Activated effector memory CD4-positive, alpha-beta T cell treated with Interleukin-2 at 50 U/mL for 16 hours (primary cell): ENCODE measurements at regions not wholly inside any gene's neighbourhood (a gene's known extent, or its start where the extent isn't known, plus 50 kb on each side); places are given as distances from the start of the nearest gene placed in this dataset.
"Not testable (repeated sequence)": the region's sequence is repeated elsewhere in the genome, so short reads cannot be mapped to it uniquely, and the experiment has no call there.

Experiments used
- DNase-seq: peaks from one replicate; pipeline ENCODE4 v3.0.0-alpha.2; 2020

DNA sequence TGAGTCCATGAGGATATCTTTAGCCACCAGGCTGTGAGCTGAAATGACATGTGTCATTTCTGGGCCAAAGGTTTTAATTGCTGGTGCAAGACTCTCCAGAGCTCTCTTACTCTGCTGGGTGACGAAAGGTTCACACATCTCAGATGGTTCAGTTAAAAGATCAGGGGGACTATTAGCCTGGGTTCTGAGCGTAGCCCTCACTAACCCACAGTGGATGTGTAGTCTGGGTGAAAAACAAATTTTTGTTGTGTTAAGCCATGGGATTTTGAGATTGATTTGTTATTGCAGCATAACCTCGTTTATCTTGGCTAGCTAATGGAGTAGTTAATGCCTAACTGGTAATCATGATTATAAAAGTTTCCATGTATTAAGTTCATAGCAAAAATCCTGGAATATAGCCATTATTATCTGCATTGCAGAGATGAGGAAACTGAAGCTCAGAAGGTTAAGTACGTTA, 251.5 kb downstream of the RMST start:
- DNase-seq = no peak

GRCh38 chr12:97716356-97716755, 253.8 kb downstream of the RMST start:
- no peak for DNase-seq

GRCh38 chr12:97723801-97724200, 261.2 kb downstream of the RMST start:
- not testable (repeated sequence) for DNase-seq

GRCh38 chr12:97745406-97746101, 282.9 kb downstream of the RMST start:
- no peak for DNase-seq

GRCh38 chr12:97748298-97748697, 285.7 kb downstream of the RMST start:
- DNase-seq = no peak

- no peak for DNase-seq
Observed at GRCh38 chr12:97751704-97752103, 289.1 kb downstream of the RMST start.

DNA sequence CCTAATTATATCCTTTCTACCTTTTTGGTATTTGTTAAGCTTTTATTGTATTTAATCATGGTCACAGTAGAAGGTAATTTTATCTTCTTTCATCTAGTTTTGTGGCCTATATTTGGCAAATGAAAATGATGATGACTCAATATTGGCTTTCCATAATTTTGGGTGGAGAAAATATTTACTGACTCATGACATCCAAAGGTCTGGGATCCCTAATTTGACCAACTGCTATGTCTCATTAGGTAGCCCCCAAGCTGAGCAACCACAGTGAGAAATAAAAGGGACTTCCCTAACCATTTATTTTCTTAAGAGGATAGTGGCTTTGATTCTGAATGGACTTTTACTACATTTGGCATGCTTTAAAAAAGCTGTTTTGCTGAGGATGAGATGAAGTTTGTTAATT, 289.5 kb downstream of the RMST start:
- DNase-seq = no peak

GRCh38 chr12:97753332-97753731, 290.7 kb downstream of the RMST start:
- no peak for DNase-seq

DNA sequence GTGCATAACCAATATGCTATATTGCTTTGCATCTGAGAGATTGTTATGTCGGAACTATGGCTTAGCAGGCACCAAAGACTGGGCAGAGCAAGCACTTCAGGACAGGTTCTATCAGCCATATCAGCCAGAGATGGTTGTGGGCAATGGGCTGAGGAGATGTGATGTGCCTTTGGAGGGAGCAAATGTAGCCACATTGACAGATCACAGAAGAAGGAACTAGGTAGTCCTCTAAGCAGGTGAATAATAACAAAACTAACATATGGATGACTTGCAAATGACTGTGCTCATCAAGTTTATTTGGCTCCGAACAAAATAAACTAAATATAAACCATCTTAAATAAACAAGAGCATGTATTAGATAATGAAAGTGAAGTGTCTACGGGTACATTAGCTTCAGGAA, 291.7 kb downstream of the RMST start:
- no peak for DNase-seq

DNA sequence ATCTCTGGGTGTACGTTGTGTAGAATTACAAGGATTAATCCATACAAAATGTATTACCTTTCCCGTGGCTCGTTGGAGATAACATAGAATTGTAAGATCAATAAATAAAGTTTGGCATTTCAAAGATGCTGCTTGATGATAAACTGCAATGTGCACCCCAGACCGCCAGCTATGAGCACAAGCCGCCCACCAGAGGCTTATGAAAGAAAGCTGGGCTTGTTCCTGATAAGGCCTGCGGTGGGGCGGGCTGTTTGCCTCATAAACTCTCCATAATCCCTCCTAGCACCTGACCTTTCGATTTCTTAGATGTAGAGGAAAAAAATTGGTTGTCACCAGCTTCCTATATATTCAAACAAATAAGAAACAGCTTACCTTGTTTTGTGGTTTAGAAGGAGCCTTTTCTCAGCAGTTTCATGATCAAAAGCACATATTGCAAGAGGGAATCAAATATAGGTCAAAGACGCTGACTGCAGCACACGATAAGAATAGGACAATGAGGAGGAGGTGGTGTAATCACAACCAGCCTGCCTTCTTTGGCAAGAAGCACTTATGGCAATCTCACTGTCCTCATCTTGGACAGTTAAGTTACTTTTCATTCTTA, 293.6 kb downstream of the RMST start:
- DNase-seq = no peak

GRCh38 chr12:97756741-97757140, 294.1 kb downstream of the RMST start:
- no peak for DNase-seq

- DNase-seq = no peak
Observed at GRCh38 chr12:97757481-97758193, 295.0 kb downstream of the RMST start.

- no peak for DNase-seq
Observed at GRCh38 chr12:97758194-97758501, 295.5 kb downstream of the RMST start.

DNA sequence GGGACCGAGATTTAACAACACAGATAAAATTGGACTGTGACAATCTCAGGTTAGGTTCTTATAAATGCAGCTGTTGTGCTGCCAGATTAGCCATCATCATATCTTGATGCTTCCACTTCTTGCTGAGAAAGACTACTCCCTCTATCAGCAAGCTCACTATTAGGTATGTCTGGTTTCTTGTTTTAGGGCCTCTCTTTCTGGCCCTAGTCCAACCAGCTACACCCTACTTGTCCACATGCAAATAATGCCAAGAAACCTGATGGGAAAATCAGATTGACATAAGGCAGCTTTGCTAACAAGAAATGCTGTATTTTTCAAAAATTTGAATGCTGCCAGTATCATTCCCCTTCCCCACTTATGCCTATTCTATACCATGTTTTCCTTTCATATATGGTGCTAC, 296.0 kb downstream of the RMST start:
- no peak for DNase-seq

GRCh38 chr12:97760601-97761000, 298.0 kb downstream of the RMST start:
- no peak for DNase-seq

DNA sequence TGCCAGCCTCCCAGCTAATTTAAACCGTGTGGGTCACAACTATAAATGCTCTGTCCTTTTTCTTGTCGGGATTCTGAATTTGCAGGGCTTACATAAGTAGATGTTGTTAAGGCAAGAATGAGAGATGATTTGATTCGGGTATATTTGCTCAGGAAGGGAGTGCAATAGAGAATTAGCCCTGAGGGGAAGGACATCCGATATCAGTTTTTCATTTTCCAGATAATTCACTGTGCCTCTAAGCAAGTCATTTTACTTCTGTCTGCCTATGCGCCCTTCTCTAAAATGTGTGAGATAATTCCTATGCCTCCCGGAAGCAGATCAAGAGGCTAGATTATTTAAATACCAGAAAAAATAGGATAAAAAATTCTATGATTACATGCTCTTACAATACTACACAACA, 300.5 kb downstream of the RMST start:
- no peak for DNase-seq

GRCh38 chr12:97764700-97765099, 302.1 kb downstream of the RMST start:
- no peak for DNase-seq

- DNase-seq = no peak
Observed at GRCh38 chr12:97767347-97767746, 304.7 kb downstream of the RMST start.

DNA sequence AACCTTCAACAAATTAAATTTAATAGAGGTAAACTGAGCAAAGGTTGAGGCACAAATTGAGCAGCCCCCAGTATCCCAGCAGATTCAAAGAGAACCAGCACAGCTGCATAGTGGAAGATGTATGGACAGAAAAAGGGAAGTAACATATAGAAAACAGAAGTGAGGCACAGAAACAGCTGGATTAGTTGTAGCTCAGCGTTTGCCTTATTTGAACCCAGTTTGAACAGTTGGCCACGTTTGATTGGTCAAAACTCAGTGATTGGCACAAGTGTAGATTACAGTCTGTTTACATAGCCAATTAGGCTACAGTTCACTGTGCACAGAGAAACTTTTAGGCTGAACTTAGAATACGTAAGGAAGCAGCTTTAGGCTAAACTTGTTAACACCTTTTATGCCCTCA, 315.5 kb downstream of the RMST start:
- no peak for DNase-seq

DNA sequence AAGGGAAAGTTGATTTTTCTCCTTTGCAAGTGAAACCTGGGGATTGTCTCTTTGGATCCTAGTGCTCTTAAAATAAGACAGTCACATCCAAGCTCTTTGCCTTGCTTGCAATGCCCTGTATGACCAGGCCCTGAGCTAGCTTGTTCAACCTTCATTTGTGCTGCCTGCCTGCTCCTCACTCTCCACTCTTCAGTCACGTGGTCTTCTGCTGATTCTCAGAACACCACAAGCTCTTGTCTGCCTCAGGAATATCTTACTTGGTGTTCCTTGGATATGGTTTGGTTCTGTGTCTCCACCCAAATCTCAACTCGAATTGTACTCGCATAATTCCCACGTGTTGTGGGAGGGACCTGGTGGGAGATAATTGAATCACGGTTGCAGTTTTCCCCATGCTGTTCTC, 318.7 kb downstream of the RMST start:
- no peak for DNase-seq

GRCh38 chr12:97784904-97785303, 322.3 kb downstream of the RMST start:
- DNase-seq = no peak

GRCh38 chr12:97790281-97790680, 327.7 kb downstream of the RMST start:
- DNase-seq = no peak

DNA sequence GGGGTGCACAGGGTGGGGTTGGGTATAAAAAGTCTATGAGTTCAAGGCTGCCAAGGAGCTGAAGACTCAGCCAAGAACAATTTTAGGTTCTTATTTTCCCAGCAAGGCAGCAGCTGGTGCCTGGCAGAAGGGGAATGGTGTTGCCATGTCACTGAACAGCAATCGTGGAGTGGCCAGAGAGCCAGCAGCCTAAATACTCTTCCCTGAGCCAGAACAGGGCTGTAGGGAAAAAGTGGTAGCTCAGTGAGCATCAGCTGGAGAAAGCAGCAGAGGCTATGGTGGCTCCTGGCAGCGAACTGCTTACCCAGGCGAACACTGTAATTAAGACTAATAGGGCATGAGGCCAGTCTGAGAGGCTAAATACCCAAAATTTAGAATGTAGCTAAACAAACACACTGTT, 334.9 kb downstream of the RMST start:
- DNase-seq = no peak

DNA sequence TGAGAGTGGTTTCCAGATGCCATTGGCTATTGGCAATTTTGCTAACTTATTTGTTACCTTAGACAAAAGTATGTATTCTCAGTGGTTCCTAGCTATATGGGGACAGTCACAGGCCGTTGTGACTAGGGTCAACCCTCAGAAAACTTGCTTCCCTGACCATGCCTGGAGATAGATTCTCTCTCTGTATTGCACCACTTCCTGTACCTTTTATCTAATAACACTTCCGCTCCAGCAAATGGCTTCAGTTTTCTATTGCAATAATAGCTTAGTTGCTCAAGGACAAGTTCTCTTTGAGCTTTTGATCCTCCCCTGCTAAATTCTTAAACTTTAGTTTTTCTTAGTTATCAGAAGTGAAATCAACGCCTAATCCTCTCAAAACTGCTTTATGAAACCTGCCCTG, 338.0 kb downstream of the RMST start:
- no peak for DNase-seq
